HEK293 (cell line): ENCODE measurements at regions not wholly inside any gene's neighbourhood (a gene's known extent, or its start where the extent isn't known, plus 50 kb on each side); places are given as distances from the start of the nearest gene placed in this dataset.

ENCODE experiments used
- CTCF ChIP-seq: fragments of 450-650 bp; formaldehyde crosslinking; IDR thresholded peaks from 2 replicates; pipeline ENCODE4 v1.5.1; 2016; ENCODE audit warnings: missing biosample characterization, missing genetic modification characterization
- KLF17 ChIP-seq: fragments of 450-650 bp; formaldehyde crosslinking; IDR thresholded peaks from 2 replicates; pipeline ENCODE4 v1.5.1; 2016; ENCODE audit warnings: missing biosample characterization, missing genetic modification characterization
- SP2 ChIP-seq: fragments of 450-650 bp; formaldehyde crosslinking; IDR thresholded peaks from 2 replicates; pipeline ENCODE4 v1.5.1; 2016; ENCODE audit warnings: missing biosample characterization, missing genetic modification characterization
- ZNF274 ChIP-seq, 2 experiments: fragments of 200-500 bp in 1 of 2; fragments of 450-650 bp in 1 of 2; sonication (Bioruptor generic) in 1 of 2; formaldehyde crosslinking in 1 of 2; IDR thresholded peaks; 2 replicates each; pipeline versions ENCODE4 v1.5.1 to v1.6.1; 2014 to 2016; ENCODE audit warnings: borderline replicate concordance in 1 of 2, inconsistent platforms in 1 of 2, low read length in 1 of 2, missing biosample characterization in 1 of 2, missing genetic modification characterization in 1 of 2

- no peak for TF ChIP-seq ZNF274 (IDR thresholded peaks at IDR 0.05; ENCODE audit: low read length)
- no peak for TF ChIP-seq ZNF274 (tag by site-specific recombination; IDR thresholded peaks at IDR 0.05; ENCODE audit: borderline replicate concordance)
- no peak for TF ChIP-seq SP2 (tag by site-specific recombination)
- no peak for TF ChIP-seq CTCF (tag by site-specific recombination)
- no peak for TF ChIP-seq KLF17 (tag by site-specific recombination)
These were observed 207.9 kb upstream of the GADL1 start for GRCh38 chr3:31102196-31102879.
